ENCODE measurements at regions not wholly inside any gene's neighbourhood (a gene's known extent, or its start where the extent isn't known, plus 50 kb on each side); places are given as distances from the start of the nearest gene placed in this dataset.

DNA sequence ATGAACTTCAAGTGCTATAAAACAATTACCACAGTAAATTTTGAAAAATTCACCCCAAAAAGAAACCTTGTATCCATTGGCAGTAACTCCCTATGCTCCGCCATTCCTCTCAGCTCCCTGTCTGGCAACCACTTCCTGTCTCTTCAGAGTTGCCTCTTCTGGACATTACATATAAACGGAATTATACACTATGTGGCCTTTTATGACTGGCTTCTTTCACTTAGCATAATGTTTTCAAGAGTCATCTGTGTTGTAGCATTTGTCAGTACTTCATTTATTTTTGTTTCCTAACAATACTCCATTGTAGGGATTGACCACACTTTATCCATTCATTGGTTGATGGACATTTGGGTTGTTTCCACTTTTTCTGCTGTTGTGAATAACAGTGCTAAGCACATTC lies 50.1 kb downstream of the CEP43 start:
- ChIA-PET CTCF (no interaction called here), POLR2A (no interaction called here)
- TF ChIP-seq, protein P1, sequence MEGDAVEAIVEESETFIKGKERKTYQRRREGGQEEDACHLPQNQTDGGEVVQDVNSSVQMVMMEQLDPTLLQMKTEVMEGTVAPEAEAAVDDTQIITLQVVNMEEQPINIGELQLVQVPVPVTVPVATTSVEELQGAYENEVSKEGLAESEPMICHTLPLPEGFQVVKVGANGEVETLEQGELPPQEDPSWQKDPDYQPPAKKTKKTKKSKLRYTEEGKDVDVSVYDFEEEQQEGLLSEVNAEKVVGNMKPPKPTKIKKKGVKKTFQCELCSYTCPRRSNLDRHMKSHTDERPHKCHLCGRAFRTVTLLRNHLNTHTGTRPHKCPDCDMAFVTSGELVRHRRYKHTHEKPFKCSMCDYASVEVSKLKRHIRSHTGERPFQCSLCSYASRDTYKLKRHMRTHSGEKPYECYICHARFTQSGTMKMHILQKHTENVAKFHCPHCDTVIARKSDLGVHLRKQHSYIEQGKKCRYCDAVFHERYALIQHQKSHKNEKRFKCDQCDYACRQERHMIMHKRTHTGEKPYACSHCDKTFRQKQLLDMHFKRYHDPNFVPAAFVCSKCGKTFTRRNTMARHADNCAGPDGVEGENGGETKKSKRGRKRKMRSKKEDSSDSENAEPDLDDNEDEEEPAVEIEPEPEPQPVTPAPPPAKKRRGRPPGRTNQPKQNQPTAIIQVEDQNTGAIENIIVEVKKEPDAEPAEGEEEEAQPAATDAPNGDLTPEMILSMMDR (IDR thresholded peaks at IDR 0.05; ENCODE audit: insufficient read depth, low read depth, low read length) = no peak

DNA sequence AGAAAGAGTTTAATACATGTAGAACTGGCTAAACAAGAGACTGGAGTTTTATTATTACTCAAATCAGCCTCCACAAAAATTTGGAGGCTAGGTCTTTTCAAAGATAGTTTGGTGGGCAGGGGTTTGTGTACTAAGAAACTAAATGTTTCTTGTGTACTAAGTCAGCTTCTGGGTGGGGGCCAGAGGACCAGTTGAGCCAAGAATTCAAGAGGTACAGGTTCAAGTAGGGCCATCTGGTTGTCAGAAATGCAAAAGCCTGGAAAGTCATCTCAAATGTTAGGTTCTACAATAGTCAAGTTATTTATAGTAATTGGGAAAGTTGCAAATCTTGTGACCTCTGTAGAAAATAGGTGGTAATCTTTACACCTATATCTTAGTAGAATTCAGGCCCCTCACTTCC lies 51.7 kb downstream of the CEP43 start:
- TF ChIP-seq, protein P1 (IDR thresholded peaks at IDR 0.05; ENCODE audit: insufficient read depth, low read depth, low read length) = no peak
- ChIA-PET CTCF (no interaction called here), POLR2A (no interaction called here)
- Histone ChIP-seq H3K27me3 (ENCODE audit: control insufficient read depth, insufficient read depth, low read length) (no peaks in the 10 kb centered on the region), H3K4me3 (ENCODE audit: low read depth, low read length) (no peak overlapping the region), H3K36me3 (ENCODE audit: control insufficient read depth, insufficient read depth, low read length) (no peaks in the 10 kb centered on the region)
- no peak for DNase-seq (ENCODE audit: low read depth)

More for the DNA sequence above, 50.1 kb downstream of the CEP43 start:
- Histone ChIP-seq H3K36me3 (ENCODE audit: control insufficient read depth, insufficient read depth, low read length) (no peaks in the 10 kb centered on the region; the same call in 1 of the 2 replicates), H3K27me3 (ENCODE audit: control insufficient read depth, insufficient read depth, low read length) (no peaks in the 10 kb centered on the region), H3K4me3 (ENCODE audit: low read depth, low read length) (no peak overlapping the region)
- no peak for DNase-seq (ENCODE audit: low read depth)

DNA sequence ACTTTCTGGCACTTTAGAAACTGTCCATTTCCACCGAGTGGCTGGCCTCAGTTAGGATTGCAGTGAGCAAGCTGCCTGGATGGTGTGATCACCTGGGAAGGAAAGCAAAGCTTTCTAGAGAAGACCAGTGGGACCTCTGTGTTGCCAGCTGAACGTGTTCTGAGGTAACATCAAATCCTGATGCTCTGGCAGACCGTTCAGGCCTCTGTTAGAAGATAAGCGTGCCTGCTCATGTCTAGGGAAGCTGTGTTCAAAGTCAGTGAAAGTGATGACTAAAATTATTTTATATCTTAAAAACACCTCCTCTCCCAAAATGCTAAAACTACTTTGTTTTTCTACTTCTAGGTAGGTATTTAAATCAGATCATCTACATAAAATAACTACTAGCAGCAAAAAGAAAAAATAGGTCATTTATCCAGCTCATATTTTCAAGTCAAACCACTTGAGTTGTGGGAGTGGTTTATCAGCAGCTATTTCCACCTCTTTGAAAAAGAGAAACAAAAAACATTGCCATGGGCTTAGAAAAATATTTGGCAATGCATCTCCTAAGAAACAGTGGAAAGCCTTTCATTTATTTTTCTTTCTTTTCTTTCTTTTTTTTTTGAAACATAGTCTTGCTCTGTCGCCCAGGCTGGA lies 54.8 kb downstream of the CEP43 start:
- no peaks in the 10 kb centered on the region for H3K36me3 ChIP-seq (ENCODE audit: control insufficient read depth, insufficient read depth, low read length)
- TF ChIP-seq, protein P1 (IDR thresholded peaks at IDR 0.05; ENCODE audit: insufficient read depth, low read depth, low read length) = no peak
- DNase-seq (ENCODE audit: low read depth) = no peak
- ChIA-PET CTCF (no interaction called here), POLR2A (no interaction called here)
- no peak overlapping the region for H3K4me3 ChIP-seq (ENCODE audit: low read depth, low read length)
- no peaks in the 10 kb centered on the region for H3K27me3 ChIP-seq (ENCODE audit: control insufficient read depth, insufficient read depth, low read length)

DNA sequence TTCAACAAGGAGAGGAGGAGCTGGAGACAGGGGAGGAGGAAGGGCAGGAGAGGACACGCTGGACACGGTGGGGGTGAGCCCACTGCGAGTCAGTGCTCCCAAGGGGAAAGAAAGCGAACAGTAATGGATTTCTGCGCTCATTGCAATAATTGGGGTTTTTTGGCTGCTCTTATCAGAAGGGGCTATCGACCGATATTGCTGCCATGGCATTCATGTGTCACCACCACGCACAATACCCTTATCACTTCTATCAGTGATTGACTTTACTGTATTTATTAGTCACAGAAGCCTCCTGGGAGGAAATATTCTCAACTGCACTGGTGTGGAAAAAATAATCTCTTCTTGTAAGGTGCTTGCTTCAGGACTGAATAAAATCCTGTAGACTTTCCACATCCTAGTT lies 55.8 kb downstream of the CEP43 start:
- TF ChIP-seq, protein P1 (IDR thresholded peaks at IDR 0.05; ENCODE audit: insufficient read depth, low read depth, low read length) = no peak
- POLR2A ChIA-PET = no interaction called here

DNA sequence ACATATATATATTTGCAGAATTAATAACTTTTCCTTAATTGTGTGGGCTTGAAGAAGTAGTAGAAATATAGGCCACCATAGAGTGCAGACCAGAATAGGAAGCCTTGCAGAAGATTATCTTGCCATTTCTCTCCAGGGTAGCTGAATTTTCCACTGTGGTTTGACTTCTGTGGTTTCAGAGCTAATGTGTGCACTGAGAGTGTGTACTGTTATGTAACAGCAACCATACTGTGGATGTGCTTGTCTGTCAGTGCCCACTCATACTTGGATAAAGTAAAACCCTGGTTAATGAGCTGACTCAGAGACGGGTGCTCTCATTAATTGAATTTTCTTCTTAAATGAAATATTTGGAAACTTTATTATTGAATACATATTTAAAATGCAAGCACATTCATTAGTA lies 57.2 kb downstream of the CEP43 start:
- ChIA-PET CTCF (interaction anchor here (0.6 kb wide), 1 partner anchor 34 kb away, joined by 3 read pairs; no protein-coding TSS in a partner anchor), POLR2A (no interaction called here)
- Histone ChIP-seq H3K4me3 (ENCODE audit: low read depth, low read length) (no peak overlapping the region), H3K36me3 (ENCODE audit: control insufficient read depth, insufficient read depth, low read length) (no peaks in the 10 kb centered on the region), H3K27me3 (ENCODE audit: control insufficient read depth, insufficient read depth, low read length) (no peaks in the 10 kb centered on the region)
- TF ChIP-seq, protein P1 (IDR thresholded peaks at IDR 0.05; ENCODE audit: insufficient read depth, low read depth, low read length) = no peak
- no peak for DNase-seq (ENCODE audit: low read depth)

More for the DNA sequence above, 55.8 kb downstream of the CEP43 start:
- H3K36me3 ChIP-seq (ENCODE audit: control insufficient read depth, insufficient read depth, low read length) = no peaks in the 10 kb centered on the region
- H3K27me3 ChIP-seq (ENCODE audit: control insufficient read depth, insufficient read depth, low read length) = no peaks in the 10 kb centered on the region
- H3K4me3 ChIP-seq (ENCODE audit: low read depth, low read length) = no peak overlapping the region
- CTCF ChIA-PET = no interaction called here
- DNase-seq (ENCODE audit: low read depth) = no peak
